OCI-LY7 (cell line): ENCODE measurements at regions not wholly inside any gene's neighbourhood (a gene's known extent, or its start where the extent isn't known, plus 50 kb on each side); places are given as distances from the start of the nearest gene placed in this dataset.

Source experiments
- BruUV-seq: library from RNA; stranded (reverse); fragments of 400-500 nt; replicated peaks from 2 replicates; lab custom pipeline; 2021; lab: Mats Ljungman, UMichigan
- CTCF ChIA-PET: fragments of 300-600 bp; sonication (Branson Sonifier 250); formaldehyde crosslinking; loops from one replicate; lab custom pipeline; 2022; ENCODE audit warnings: antibody characterized with exemption; ENCODE audit not compliant: unreplicated experiment; lab: Charles Lee
- POLR2A ChIA-PET: fragments of 300-600 bp; sonication (Branson Sonifier 250); formaldehyde crosslinking; loops from one replicate; lab custom pipeline; 2022; ENCODE audit warnings: antibody characterized with exemption; lab: Charles Lee
- DNase-seq: peaks from one replicate; pipeline ENCODE4 v3.0.0-alpha.2; 2015; ENCODE audit warnings: low spot score
- H2AFZ ChIP-seq: fragments of 200-600 bp; sonication (generic), shearing (Covaris generic); 2 replicates; pipeline ENCODE4 v1.6.1; 2014; ENCODE audit warnings: mild to moderate bottlenecking, antibody characterized with exemption, low read length, moderate library complexity
- H3K27ac ChIP-seq: fragments of 200-600 bp; sonication (generic); 2 replicates; pipeline ENCODE4 v1.5.1; 2014; ENCODE audit warnings: mixed run types, low read depth, mild to moderate bottlenecking, moderate library complexity, low read length, inconsistent platforms; ENCODE audit not compliant: poor library complexity, severe bottlenecking
- H3K36me3 ChIP-seq: fragments of 200-600 bp; sonication (generic); 2 replicates; pipeline ENCODE4 v1.6.1; 2014; ENCODE audit warnings: mild to moderate bottlenecking, antibody characterized with exemption, low read length, moderate library complexity, mixed read lengths; ENCODE audit not compliant: insufficient read depth
- H3K4me1 ChIP-seq: fragments of 200-600 bp; sonication (generic); 2 replicates; pipeline ENCODE4 v1.5.1; 2014; ENCODE audit warnings: mild to moderate bottlenecking, low read length; ENCODE audit not compliant: insufficient read depth, poor library complexity, severe bottlenecking
- H3K4me2 ChIP-seq: fragments of 200-600 bp; sonication (generic); 2 replicates; pipeline ENCODE4 v1.6.1; 2014; ENCODE audit warnings: mild to moderate bottlenecking, low read length
- H3K4me3 ChIP-seq: fragments of 200-600 bp; sonication (generic); 2 replicates; pipeline ENCODE4 v1.5.1; 2014; ENCODE audit warnings: mild to moderate bottlenecking, low read depth, low read length; ENCODE audit not compliant: poor library complexity, severe bottlenecking
- H3K79me2 ChIP-seq: fragments of 200-600 bp; sonication (generic); 2 replicates; pipeline ENCODE4 v1.6.1; 2016; ENCODE audit warnings: low read depth, mild to moderate bottlenecking, low read length, moderate library complexity, mixed read lengths; ENCODE audit not compliant: insufficient read depth
- H3K9me2 ChIP-seq: fragments of 200-600 bp; sonication (generic); 2 replicates; pipeline ENCODE4 v1.6.1; 2016; ENCODE audit warnings: mild to moderate bottlenecking, low read length, mixed read lengths; ENCODE audit not compliant: insufficient read depth
- H3K9me3 ChIP-seq: fragments of 200-600 bp; sonication (generic); 2 replicates; pipeline ENCODE4 v1.6.1; 2014; ENCODE audit warnings: mild to moderate bottlenecking, mixed run types, low read length, mixed read lengths
- H4K20me1 ChIP-seq: fragments of 200-600 bp; sonication (generic); 2 replicates; pipeline ENCODE4 v1.6.1; 2014; ENCODE audit warnings: mild to moderate bottlenecking, antibody characterized with exemption, low read length, moderate library complexity, mixed read lengths; ENCODE audit not compliant: insufficient read depth
- EZH2phosphoT487 ChIP-seq: fragments of 200-600 bp; sonication (generic); IDR thresholded peaks from 2 replicates; pipeline ENCODE4 v1.6.1; 2018; ENCODE audit warnings: low read depth, borderline replicate concordance, mild to moderate bottlenecking, mixed run types, antibody characterized with exemption, low read length, moderate library complexity, mixed read lengths
- intact Hi-C: fragments of 100-400 bp; cut with micrococcal nuclease; formaldehyde crosslinking; loops from one replicate; pipeline ENCODE4 v1.10.0; 2022; ENCODE audit not compliant: unreplicated experiment
- TF ChIP-seq, protein P1 (sequence below): fragments of 200-600 bp; sonication (generic); conservative IDR thresholded peaks from 2 replicates; pipeline ENCODE4 v1.5.1; 2014; ENCODE audit warnings: mild to moderate bottlenecking, antibody characterized with exemption, low read length, moderate library complexity, mixed read lengths

DNA sequence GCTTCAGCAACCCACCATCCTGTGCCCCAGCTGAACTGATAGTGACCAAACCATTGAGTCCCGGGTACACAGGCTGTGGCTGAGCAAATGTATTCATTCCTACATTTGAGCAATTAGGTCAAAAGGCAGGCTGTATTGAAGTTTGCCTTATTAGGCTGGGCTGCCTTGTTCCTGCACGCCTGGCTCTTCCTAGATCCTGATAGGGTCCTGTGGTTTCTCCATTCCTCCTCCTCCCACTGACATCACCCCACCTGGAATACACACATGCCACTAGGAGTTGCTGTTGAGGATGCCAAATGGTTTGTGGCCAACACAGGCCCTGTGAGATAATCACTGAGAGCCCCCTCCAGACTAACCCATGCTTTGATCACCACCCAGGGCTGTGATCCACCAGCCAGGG, 66.4 kb upstream of the FGFR2 start:
- TF ChIP-seq, protein P1, sequence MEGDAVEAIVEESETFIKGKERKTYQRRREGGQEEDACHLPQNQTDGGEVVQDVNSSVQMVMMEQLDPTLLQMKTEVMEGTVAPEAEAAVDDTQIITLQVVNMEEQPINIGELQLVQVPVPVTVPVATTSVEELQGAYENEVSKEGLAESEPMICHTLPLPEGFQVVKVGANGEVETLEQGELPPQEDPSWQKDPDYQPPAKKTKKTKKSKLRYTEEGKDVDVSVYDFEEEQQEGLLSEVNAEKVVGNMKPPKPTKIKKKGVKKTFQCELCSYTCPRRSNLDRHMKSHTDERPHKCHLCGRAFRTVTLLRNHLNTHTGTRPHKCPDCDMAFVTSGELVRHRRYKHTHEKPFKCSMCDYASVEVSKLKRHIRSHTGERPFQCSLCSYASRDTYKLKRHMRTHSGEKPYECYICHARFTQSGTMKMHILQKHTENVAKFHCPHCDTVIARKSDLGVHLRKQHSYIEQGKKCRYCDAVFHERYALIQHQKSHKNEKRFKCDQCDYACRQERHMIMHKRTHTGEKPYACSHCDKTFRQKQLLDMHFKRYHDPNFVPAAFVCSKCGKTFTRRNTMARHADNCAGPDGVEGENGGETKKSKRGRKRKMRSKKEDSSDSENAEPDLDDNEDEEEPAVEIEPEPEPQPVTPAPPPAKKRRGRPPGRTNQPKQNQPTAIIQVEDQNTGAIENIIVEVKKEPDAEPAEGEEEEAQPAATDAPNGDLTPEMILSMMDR, result no peak
- TF ChIP-seq EZH2phosphoT487, result no peak
- no peaks in the 10 kb centered on the region for H3K79me2 ChIP-seq
- no peaks in the 10 kb centered on the region for H3K4me1 ChIP-seq
- H3K9me2 ChIP-seq, result no peaks in the 10 kb centered on the region
- ChIA-PET POLR2A (no interaction called here), CTCF (no interaction called here)
- DNase-seq, result no peak
- H3K4me2 ChIP-seq, result no peak overlapping the region
- BruUV-seq, result no TSS peak
- H3K36me3 ChIP-seq, result no peaks in the 10 kb centered on the region
- no peak overlapping the region for H3K4me3 ChIP-seq
- intact Hi-C loops, result no loop called here
- no peak overlapping the region for H2AFZ ChIP-seq
- H3K9me3 ChIP-seq, result no peaks in the 10 kb centered on the region
- no peak overlapping the region for H3K27ac ChIP-seq
- H4K20me1 ChIP-seq, result no peaks in the 10 kb centered on the region

- BruUV-seq, result no TSS peak
- Histone ChIP-seq H3K79me2 (no peaks in the 10 kb centered on the region), H3K9me2 (no peaks in the 10 kb centered on the region), H3K4me2 (no peak overlapping the region), H3K4me3 (no peak overlapping the region), H3K27ac (no peak overlapping the region), H3K4me1 (no peaks in the 10 kb centered on the region), H2AFZ (no peak overlapping the region), H4K20me1 (no peaks in the 10 kb centered on the region), H3K36me3 (no peaks in the 10 kb centered on the region), H3K9me3 (no peaks in the 10 kb centered on the region)
- TF ChIP-seq EZH2phosphoT487, result no peak
- TF ChIP-seq, protein P1, result peak; percentile 59
- intact Hi-C loops, result no loop called here
- DNase-seq, result peak; percentile 1
- CTCF ChIA-PET, result interaction anchor here (0.6 kb wide), 1 partner anchor 537 kb away, joined by 4 read pairs; no protein-coding TSS in a partner anchor
- POLR2A ChIA-PET, result interaction anchor here (0.7 kb wide), 1 partner anchor 391 kb away, joined by 5 read pairs; no protein-coding TSS in a partner anchor
Measured at GRCh38 chr10:121662945-121663917, 65.0 kb upstream of the FGFR2 start.

- intact Hi-C loops, result no loop called here
- Histone ChIP-seq H2AFZ (no peak overlapping the region), H3K36me3 (no peaks in the 10 kb centered on the region), H3K9me2 (no peaks in the 10 kb centered on the region), H3K4me2 (no peak overlapping the region), H4K20me1 (no peaks in the 10 kb centered on the region), H3K4me1 (no peaks in the 10 kb centered on the region), H3K4me3 (no peak overlapping the region), H3K79me2 (no peaks in the 10 kb centered on the region), H3K27ac (no peak overlapping the region), H3K9me3 (no peaks in the 10 kb centered on the region)
- CTCF ChIA-PET, result no interaction called here
- no peak for DNase-seq
- TF ChIP-seq, protein P1, result no peak
- TF ChIP-seq EZH2phosphoT487, result no peak
- POLR2A ChIA-PET, result no interaction called here
- BruUV-seq, result no TSS peak
Measured at GRCh38 chr10:121662531-121662930, 64.3 kb upstream of the FGFR2 start.
